ENCODE measurements at regions not wholly inside any gene's neighbourhood (a gene's known extent, or its start where the extent isn't known, plus 50 kb on each side); places are given as distances from the start of the nearest gene placed in this dataset.
"Not testable (repeated sequence)": the region's sequence is repeated elsewhere in the genome, so short reads cannot be mapped to it uniquely, and the experiment has no call there.

- DNase-seq (ENCODE audit: extremely low spot score, insufficient read length, low read depth), result no peak
- FAIRE-seq, result no peak
Observed at GRCh38 chr3:194876403-194877095, 190.9 kb downstream of the FAM43A start.

GRCh38 chr3:194877291-194878119 lies 191.8 kb downstream of the FAM43A start:
- FAIRE-seq, result no peak
- no peak for DNase-seq (ENCODE audit: extremely low spot score, insufficient read length, low read depth)

GRCh38 chr3:194879126-194879877 lies 193.6 kb downstream of the FAM43A start:
- DNase-seq (ENCODE audit: extremely low spot score, insufficient read length, low read depth) (no peak), FAIRE-seq (no peak)

- DNase-seq (ENCODE audit: extremely low spot score, insufficient read length, low read depth) (no peak), FAIRE-seq (no peak)
Observed at GRCh38 chr3:194879991-194880939, 194.6 kb downstream of the FAM43A start.

- FAIRE-seq (no peak), DNase-seq (ENCODE audit: extremely low spot score, insufficient read length, low read depth) (no peak)
Observed at GRCh38 chr3:194880940-194881925, 195.6 kb downstream of the FAM43A start.

GRCh38 chr3:194884649-194885315 lies 199.1 kb downstream of the FAM43A start:
- FAIRE-seq (no peak), DNase-seq (ENCODE audit: extremely low spot score, insufficient read length, low read depth) (no peak)

- FAIRE-seq, result no peak
- no peak for DNase-seq (ENCODE audit: extremely low spot score, insufficient read length, low read depth)
Observed at GRCh38 chr3:194885766-194886165, 200.1 kb downstream of the FAM43A start.

GRCh38 chr3:194886836-194887235 lies 201.2 kb downstream of the FAM43A start:
- DNase-seq (ENCODE audit: extremely low spot score, insufficient read length, low read depth) (no peak), FAIRE-seq (no peak)

GRCh38 chr3:194888062-194888461 lies 202.4 kb downstream of the FAM43A start:
- DNase-seq (ENCODE audit: extremely low spot score, insufficient read length, low read depth); FAIRE-seq: not testable (repeated sequence)

GRCh38 chr3:194888916-194889315 lies 203.2 kb downstream of the FAM43A start:
- FAIRE-seq, result no peak
- no peak for DNase-seq (ENCODE audit: extremely low spot score, insufficient read length, low read depth)

GRCh38 chr3:194890091-194890490 lies 204.4 kb downstream of the FAM43A start:
- DNase-seq (ENCODE audit: extremely low spot score, insufficient read length, low read depth) (no peak), FAIRE-seq (no peak)

- DNase-seq (ENCODE audit: extremely low spot score, insufficient read length, low read depth), result no peak
- peak; percentile 15 for FAIRE-seq
Observed at GRCh38 chr3:194893121-194893987, 207.7 kb downstream of the FAM43A start.

- no peak for DNase-seq (ENCODE audit: extremely low spot score, insufficient read length, low read depth)
- no peak for FAIRE-seq
Observed at GRCh38 chr3:194894538-194894937, 208.9 kb downstream of the FAM43A start.

- FAIRE-seq, result no peak
- DNase-seq (ENCODE audit: extremely low spot score, insufficient read length, low read depth), result no peak
Observed at GRCh38 chr3:194900854-194901522, 215.3 kb downstream of the FAM43A start.

- DNase-seq (ENCODE audit: extremely low spot score, insufficient read length, low read depth); FAIRE-seq: not testable (repeated sequence)
Observed at GRCh38 chr3:194903447-194903846, 217.8 kb downstream of the FAM43A start.

GRCh38 chr3:194904999-194905398 lies 219.3 kb downstream of the FAM43A start:
- not testable (repeated sequence) for FAIRE-seq; DNase-seq (ENCODE audit: extremely low spot score, insufficient read length, low read depth)

Measured in GM18507 (cell line).